ENCODE measurements at regions not wholly inside any gene's neighbourhood (a gene's known extent, or its start where the extent isn't known, plus 50 kb on each side); places are given as distances from the start of the nearest gene placed in this dataset.

GRCh38 chr5:172523146-172523745, 68.9 kb upstream of the SH3PXD2B start:
- no peaks in the 10 kb centered on the region for H3K4me1 ChIP-seq
- no peak overlapping the region for H3K27ac ChIP-seq
- no peak for TF ChIP-seq CTCF (IDR thresholded peaks at IDR 0.05 in 4 of 5, conservative IDR thresholded peaks at IDR 0.05 in 1 of 5)
- TF ChIP-seq POLR2A (IDR thresholded peaks at IDR 0.05): no peak
- H3K36me3 ChIP-seq: no peaks in the 10 kb centered on the region
- in situ Hi-C loops (cut with MboI; ENCODE audit: low sequenced_read_pairs in 4 of 4): no loop called here
- no peak overlapping the region for H3K4me3 ChIP-seq
- peak in 1 of 2 donors; percentile 56 for DNase-seq
- intact Hi-C loops (cut with DNase I; ENCODE audit: low total_unique reads): no loop called here
- peak in 1 of 2 donors; percentile 44 for ATAC-seq
- no peaks in the 10 kb centered on the region for H3K9me3 ChIP-seq
- H3K27me3 ChIP-seq: no peaks in the 10 kb centered on the region

- in situ Hi-C loops (cut with MboI; ENCODE audit: low sequenced_read_pairs in 4 of 4): no loop called here
- H3K9me3 ChIP-seq: no peaks in the 10 kb centered on the region
- no peak overlapping the region for H3K27ac ChIP-seq
- intact Hi-C loops (cut with DNase I; ENCODE audit: low total_unique reads): no loop called here
- TF ChIP-seq CTCF (IDR thresholded peaks at IDR 0.05 in 4 of 5, conservative IDR thresholded peaks at IDR 0.05 in 1 of 5) (no peak), POLR2A (IDR thresholded peaks at IDR 0.05) (no peak)
- DNase-seq (no peak), ATAC-seq (no peak)
- no peaks in the 10 kb centered on the region for H3K4me1 ChIP-seq
- no peaks in the 10 kb centered on the region for H3K27me3 ChIP-seq
- no peaks in the 10 kb centered on the region for H3K36me3 ChIP-seq
- no peak overlapping the region for H3K4me3 ChIP-seq
These were observed 67.1 kb upstream of the SH3PXD2B start for GRCh38 chr5:172521338-172521932.

- no peak for TF ChIP-seq CTCF (IDR thresholded peaks at IDR 0.05 in 4 of 5, conservative IDR thresholded peaks at IDR 0.05 in 1 of 5)
- no peaks in the 10 kb centered on the region for H3K27me3 ChIP-seq
- H3K4me3 ChIP-seq: no peak overlapping the region
- in situ Hi-C loops (cut with MboI; ENCODE audit: low sequenced_read_pairs in 4 of 4): no loop called here
- peaks cover 0 to 12% (median 0%) of the 10 kb centered on the region in 3 donors for H3K9me3 ChIP-seq
- H3K27ac ChIP-seq: no peak overlapping the region
- intact Hi-C loops (cut with DNase I; ENCODE audit: low total_unique reads): no loop called here
- peaks cover 0 to 3% of the 10 kb centered on the region in 2 donors for H3K4me1 ChIP-seq
- no peaks in the 10 kb centered on the region for H3K36me3 ChIP-seq
- ATAC-seq (no peak), DNase-seq (no peak)
These were observed 57.6 kb upstream of the SH3PXD2B start for GRCh38 chr5:172511952-172512351.

- DNase-seq: no peak
- ATAC-seq: peak; percentile 39 to 46
- intact Hi-C loops (cut with DNase I; ENCODE audit: low total_unique reads): loop anchor here (10.0 kb wide), 1 partner anchor 75 kb away; no protein-coding TSS in a partner anchor
These were observed 55.1 kb upstream of the SH3PXD2B start for GRCh38 chr5:172509405-172509781.

More at GRCh38 chr5:172509405-172509781, 55.1 kb upstream of the SH3PXD2B start:
- H3K27ac ChIP-seq: peak overlapping the region; percentile 61 to 72 (median 63)
- no peak overlapping the region for H3K4me3 ChIP-seq
- peaks cover 0 to 12% (median 0%) of the 10 kb centered on the region in 3 donors for H3K9me3 ChIP-seq
- no peaks in the 10 kb centered on the region for H3K36me3 ChIP-seq
- in situ Hi-C loops (cut with MboI; ENCODE audit: low sequenced_read_pairs in 4 of 4): no loop called here
- H3K27me3 ChIP-seq: no peaks in the 10 kb centered on the region
- no peak for TF ChIP-seq CTCF (IDR thresholded peaks at IDR 0.05 in 4 of 5, conservative IDR thresholded peaks at IDR 0.05 in 1 of 5)
- peak in 1 of 2 donors; percentile 20 for TF ChIP-seq POLR2A (IDR thresholded peaks at IDR 0.05)
- H3K4me1 ChIP-seq: peaks cover 2 to 12% of the 10 kb centered on the region in 2 donors

Measured in gastrocnemius medialis (tissue), 4 donors.